ENCODE measurements at regions not wholly inside any gene's neighbourhood (a gene's known extent, or its start where the extent isn't known, plus 50 kb on each side); places are given as distances from the start of the nearest gene placed in this dataset.
"Not testable (repeated sequence)": the region's sequence is repeated elsewhere in the genome, so short reads cannot be mapped to it uniquely, and the experiment has no call there.

- peaks cover 7% of the 10 kb centered on the region; the same call in 1 of the 2 replicates for H3K9me3 ChIP-seq (ENCODE audit: insufficient read depth, low read depth, low read length)
- H3K4me3 ChIP-seq (ENCODE audit: low read length) = no peak overlapping the region
- no peak overlapping the region for H3K27ac ChIP-seq (ENCODE audit: low read length)
Observed at GRCh38 chr21:30033441-30033840, 93.6 kb upstream of the GRIK1 start.

GRCh38 chr21:30030416-30030815 is 90.6 kb upstream of the GRIK1 start:
- Histone ChIP-seq H3K27ac (ENCODE audit: low read length) (no peak overlapping the region), H3K4me1 (ENCODE audit: insufficient read depth, low read length) (peaks cover 7% of the 10 kb centered on the region; the same call in 1 of the 2 replicates), H3K9ac (ENCODE audit: low read depth, low read length) (no peak overlapping the region), H3K27me3 (ENCODE audit: insufficient read depth, low read length) (no peaks in the 10 kb centered on the region), H3K9me3 (ENCODE audit: insufficient read depth, low read depth, low read length) (peaks cover 7% of the 10 kb centered on the region; the same call in 1 of the 2 replicates), H3K36me3 (ENCODE audit: insufficient read depth, low read depth, low read length) (no peaks in the 10 kb centered on the region), H3K4me3 (ENCODE audit: low read length) (no peak overlapping the region)

More at GRCh38 chr21:30033441-30033840, 93.6 kb upstream of the GRIK1 start:
- H3K36me3 ChIP-seq (ENCODE audit: insufficient read depth, low read depth, low read length) = no peaks in the 10 kb centered on the region
- H3K27me3 ChIP-seq (ENCODE audit: insufficient read depth, low read length) = no peaks in the 10 kb centered on the region
- peaks cover 6% of the 10 kb centered on the region; the same call in 1 of the 2 replicates for H3K4me1 ChIP-seq (ENCODE audit: insufficient read depth, low read length)
- no peak overlapping the region for H3K9ac ChIP-seq (ENCODE audit: low read depth, low read length)

- Histone ChIP-seq H3K27me3 (ENCODE audit: insufficient read depth, low read length) (no peaks in the 10 kb centered on the region), H3K4me3 (ENCODE audit: low read length) (no peak overlapping the region), H3K27ac (ENCODE audit: low read length) (no peak overlapping the region)
Observed at GRCh38 chr21:30028537-30028936, 88.7 kb upstream of the GRIK1 start.

GRCh38 chr21:30027986-30028385 is 88.2 kb upstream of the GRIK1 start:
- Histone ChIP-seq H3K4me1 (ENCODE audit: insufficient read depth, low read length) (peaks cover 7% of the 10 kb centered on the region; the same call in 1 of the 2 replicates), H3K4me3 (ENCODE audit: low read length) (no peak overlapping the region), H3K27me3 (ENCODE audit: insufficient read depth, low read length) (no peaks in the 10 kb centered on the region), H3K9ac (ENCODE audit: low read depth, low read length) (no peak overlapping the region), H3K36me3 (ENCODE audit: insufficient read depth, low read depth, low read length) (no peaks in the 10 kb centered on the region), H3K27ac (ENCODE audit: low read length) (no peak overlapping the region), H3K9me3 (ENCODE audit: insufficient read depth, low read depth, low read length) (no peaks in the 10 kb centered on the region; the same call in 1 of the 2 replicates)

More at GRCh38 chr21:30028537-30028936, 88.7 kb upstream of the GRIK1 start:
- Histone ChIP-seq H3K36me3 (ENCODE audit: insufficient read depth, low read depth, low read length) (no peaks in the 10 kb centered on the region), H3K9me3 (ENCODE audit: insufficient read depth, low read depth, low read length) (peaks cover 5% of the 10 kb centered on the region; the same call in 1 of the 2 replicates), H3K9ac (ENCODE audit: low read depth, low read length) (no peak overlapping the region), H3K4me1 (ENCODE audit: insufficient read depth, low read length) (peaks cover 7% of the 10 kb centered on the region; the same call in 1 of the 2 replicates)

GRCh38 chr21:30023056-30023455 is 83.3 kb upstream of the GRIK1 start:
- H3K27me3 ChIP-seq (ENCODE audit: insufficient read depth, low read length); H3K9ac ChIP-seq (ENCODE audit: low read depth, low read length); H3K4me1 ChIP-seq (ENCODE audit: insufficient read depth, low read length); H3K9me3 ChIP-seq (ENCODE audit: insufficient read depth, low read depth, low read length); H3K4me3 ChIP-seq (ENCODE audit: low read length); H3K36me3 ChIP-seq (ENCODE audit: insufficient read depth, low read depth, low read length); H3K27ac ChIP-seq (ENCODE audit: low read length): not testable (repeated sequence)

- Histone ChIP-seq H3K27ac (ENCODE audit: low read length) (peak overlapping the region; percentile 27), H3K36me3 (ENCODE audit: insufficient read depth, low read depth, low read length) (no peaks in the 10 kb centered on the region), H3K4me3 (ENCODE audit: low read length) (peak overlapping the region; percentile 38), H3K9ac (ENCODE audit: low read depth, low read length) (no peak overlapping the region), H3K27me3 (ENCODE audit: insufficient read depth, low read length) (no peaks in the 10 kb centered on the region), H3K4me1 (ENCODE audit: insufficient read depth, low read length) (peaks cover 5% of the 10 kb centered on the region; the same call in 1 of the 2 replicates), H3K9me3 (ENCODE audit: insufficient read depth, low read depth, low read length) (peaks cover 14% of the 10 kb centered on the region; the same call in 1 of the 2 replicates)
Observed at GRCh38 chr21:30014886-30015285, 75.1 kb upstream of the GRIK1 start.

- Histone ChIP-seq H3K9me3 (ENCODE audit: insufficient read depth, low read depth, low read length) (no peaks in the 10 kb centered on the region), H3K27ac (ENCODE audit: low read length) (no peak overlapping the region), H3K36me3 (ENCODE audit: insufficient read depth, low read depth, low read length) (no peaks in the 10 kb centered on the region), H3K4me1 (ENCODE audit: insufficient read depth, low read length) (no peaks in the 10 kb centered on the region), H3K4me3 (ENCODE audit: low read length) (no peak overlapping the region), H3K27me3 (ENCODE audit: insufficient read depth, low read length) (no peaks in the 10 kb centered on the region), H3K9ac (ENCODE audit: low read depth, low read length) (no peak overlapping the region)
Observed at GRCh38 chr21:29991624-29992023, 51.8 kb upstream of the GRIK1 start.

GRCh38 chr21:29989634-29990234 is 49.9 kb upstream of the GRIK1 start:
- H3K4me1 ChIP-seq (ENCODE audit: insufficient read depth, low read length) = no peaks in the 10 kb centered on the region
- H3K27ac ChIP-seq (ENCODE audit: low read length) = no peak overlapping the region
- peaks cover 5% of the 10 kb centered on the region; the same call in 1 of the 2 replicates for H3K9me3 ChIP-seq (ENCODE audit: insufficient read depth, low read depth, low read length)
- H3K27me3 ChIP-seq (ENCODE audit: insufficient read depth, low read length) = no peaks in the 10 kb centered on the region
- no peak overlapping the region for H3K4me3 ChIP-seq (ENCODE audit: low read length)
- H3K36me3 ChIP-seq (ENCODE audit: insufficient read depth, low read depth, low read length) = no peaks in the 10 kb centered on the region
- no peak overlapping the region for H3K9ac ChIP-seq (ENCODE audit: low read depth, low read length)

Data from iPS-20b (cell line).